GM12891 (cell line): ENCODE measurements at regions not wholly inside any gene's neighbourhood (a gene's known extent, or its start where the extent isn't known, plus 50 kb on each side); places are given as distances from the start of the nearest gene placed in this dataset.

Source experiments
- POLR2A ChIP-seq: IDR thresholded peaks from 2 replicates; pipeline ENCODE4 v1.6.1; 2011; ENCODE audit warnings: low read depth, low read length, control low read depth
- POLR2AphosphoS5 ChIP-seq: IDR thresholded peaks from 2 replicates; pipeline ENCODE4 v1.6.1; 2011; ENCODE audit warnings: low read depth, low read length, control low read depth
- SPI1 ChIP-seq: IDR thresholded peaks from 2 replicates; pipeline ENCODE4 v1.6.1; 2011; ENCODE audit warnings: low read depth, low read length, control low read depth
- TAF1 ChIP-seq: IDR thresholded peaks from 2 replicates; pipeline ENCODE4 v1.6.1; 2011; ENCODE audit warnings: low read depth, low read length, control low read depth

DNA sequence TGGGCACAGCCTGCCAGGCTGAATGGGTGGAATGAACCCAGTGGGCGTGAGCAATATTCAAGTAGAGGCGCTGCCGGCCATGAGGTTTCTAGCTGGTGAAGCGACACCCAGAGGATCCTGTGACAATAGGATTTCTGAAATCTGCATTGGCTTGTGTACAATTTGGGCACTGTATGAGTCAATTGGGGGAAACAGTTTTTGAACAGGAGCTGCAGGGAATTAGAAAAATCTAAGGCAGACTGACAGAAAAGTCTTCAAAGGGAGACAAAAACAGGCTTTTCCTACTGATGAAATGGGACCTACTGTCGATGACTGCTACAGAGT lies 145.2 kb downstream of the GPCPD1 start:
- no peak for TF ChIP-seq POLR2A
- no peak for TF ChIP-seq SPI1
- no peak for TF ChIP-seq TAF1
- no peak for TF ChIP-seq POLR2AphosphoS5
